ENCODE measurements at regions not wholly inside any gene's neighbourhood (a gene's known extent, or its start where the extent isn't known, plus 50 kb on each side); places are given as distances from the start of the nearest gene placed in this dataset.
"Not testable (repeated sequence)": the region's sequence is repeated elsewhere in the genome, so short reads cannot be mapped to it uniquely, and the experiment has no call there.

- no peak for DNase-seq (ENCODE audit: low spot score)
Measured at GRCh38 chr15:81825136-81825535, 220.7 kb downstream of the MEX3B start.

GRCh38 chr15:81822587-81822986, 223.2 kb downstream of the MEX3B start:
- not testable (repeated sequence) for DNase-seq (ENCODE audit: low spot score)

GRCh38 chr15:81819924-81820635, 225.7 kb downstream of the MEX3B start:
- DNase-seq (ENCODE audit: low spot score): no peak

- no peak for DNase-seq (ENCODE audit: low spot score)
Measured at GRCh38 chr15:81814882-81815455, 230.8 kb downstream of the MEX3B start.

- DNase-seq (ENCODE audit: low spot score): no peak
Measured at GRCh38 chr15:81813215-81813614, 232.6 kb downstream of the MEX3B start.

GRCh38 chr15:81812456-81812855, 233.4 kb downstream of the MEX3B start:
- no peak for DNase-seq (ENCODE audit: low spot score)

- DNase-seq (ENCODE audit: low spot score): no peak
Measured at GRCh38 chr15:81811736-81812135, 234.1 kb downstream of the MEX3B start.

GRCh38 chr15:81809543-81809942, 236.3 kb downstream of the MEX3B start:
- no peak for DNase-seq (ENCODE audit: low spot score)

- DNase-seq (ENCODE audit: low spot score): no peak
Measured at GRCh38 chr15:81807806-81808205, 238.0 kb downstream of the MEX3B start.

- no peak for DNase-seq (ENCODE audit: low spot score)
Measured at GRCh38 chr15:81807186-81807585, 238.6 kb downstream of the MEX3B start.

- DNase-seq (ENCODE audit: low spot score): no peak
Measured at GRCh38 chr15:81795899-81796298, 249.9 kb downstream of the MEX3B start.

GRCh38 chr15:81792646-81793045, 253.2 kb downstream of the MEX3B start:
- no peak for DNase-seq (ENCODE audit: low spot score)

GRCh38 chr15:81791322-81791721, 254.5 kb downstream of the MEX3B start:
- not testable (repeated sequence) for DNase-seq (ENCODE audit: low spot score)

- no peak for DNase-seq (ENCODE audit: low spot score)
Measured at GRCh38 chr15:81789403-81789802, 256.4 kb downstream of the MEX3B start.

- no peak for DNase-seq (ENCODE audit: low spot score)
Measured at GRCh38 chr15:81786776-81787175, 259.0 kb downstream of the MEX3B start.

- no peak for DNase-seq (ENCODE audit: low spot score)
Measured at GRCh38 chr15:81785679-81786078, 260.1 kb downstream of the MEX3B start.

- no peak for DNase-seq (ENCODE audit: low spot score)
Measured at GRCh38 chr15:81785181-81785580, 260.6 kb downstream of the MEX3B start.

GRCh38 chr15:81784751-81785150, 261.1 kb downstream of the MEX3B start:
- DNase-seq (ENCODE audit: low spot score): no peak

GRCh38 chr15:81783586-81783985, 262.2 kb downstream of the MEX3B start:
- DNase-seq (ENCODE audit: low spot score): no peak

- DNase-seq (ENCODE audit: low spot score): no peak
Measured at GRCh38 chr15:81783076-81783475, 262.7 kb downstream of the MEX3B start.

GRCh38 chr15:81781395-81781794, 264.4 kb downstream of the MEX3B start:
- DNase-seq (ENCODE audit: low spot score): no peak

GRCh38 chr15:81780966-81781365, 264.9 kb downstream of the MEX3B start:
- no peak for DNase-seq (ENCODE audit: low spot score)

- no peak for DNase-seq (ENCODE audit: low spot score)
Measured at GRCh38 chr15:81779181-81779580, 266.6 kb downstream of the MEX3B start.

GRCh38 chr15:81777546-81777945, 268.3 kb downstream of the MEX3B start:
- no peak for DNase-seq (ENCODE audit: low spot score)

All from mucosa of gallbladder (tissue), 1 donor.